Sigmoid colon (tissue), 6 donors: ENCODE measurements at regions not wholly inside any gene's neighbourhood (a gene's known extent, or its start where the extent isn't known, plus 50 kb on each side); places are given as distances from the start of the nearest gene placed in this dataset.
"Not testable (repeated sequence)": the region's sequence is repeated elsewhere in the genome, so short reads cannot be mapped to it uniquely, and the experiment has no call there.

Source experiments
- DNase-seq: peaks from one replicate; pipeline ENCODE4 v3.0.0-alpha.2; 2019
- H3K27ac ChIP-seq, 4 donors: fragments of 200-600 bp; sonication (generic); one replicate each; pipeline ENCODE4 v1.5.1; 2016 to 2019; ENCODE audit warnings: mild to moderate bottlenecking in 1 of 4
- H3K27me3 ChIP-seq, 3 donors: fragments of 200-600 bp; sonication (generic); one replicate each; pipeline ENCODE4 v1.5.1; 2019; ENCODE audit warnings: mild to moderate bottlenecking in 1 of 3
- H3K36me3 ChIP-seq, 4 donors: fragments of 200-600 bp; sonication (generic); one replicate each; pipeline ENCODE4 v1.5.1; 2016 to 2019
- H3K4me1 ChIP-seq, 4 donors: fragments of 200-600 bp; sonication (generic); one replicate each; pipeline ENCODE4 v1.5.1; 2017 to 2019
- H3K4me3 ChIP-seq, 4 donors: fragments of 200-600 bp; sonication (generic); one replicate each; pipeline ENCODE4 v1.5.1; 2017 to 2019; ENCODE audit warnings: mild to moderate bottlenecking in 2 of 4, moderate library complexity in 1 of 4
- H3K9me3 ChIP-seq, 4 donors: fragments of 200-600 bp in 3 of 4; sonication (generic) in 3 of 4; one replicate each; pipeline versions ENCODE4 v1.5.1 to v1.6.1; 2013 to 2019
- WGBS, 2 donors: extraction: QIAGEN DNeasy Blood & Tissue Kit; methylation state at CpG; one replicate each; pipeline ENCODE4 v1.1.7; 2013; 5-methylcytosine and 5-hydroxymethylcytosine counted together
- intact Hi-C: fragments of 100-400 bp; cut with DNase I; formaldehyde crosslinking; loops from one replicate; pipeline ENCODE4 v1.15.1; 2023
- small RNA-seq, 3 donors: library from RNA; depleted of rRNA; stranded (forward); fragments of <200 nt; gene quantifications; one replicate each; pipeline ENCODE3, GENCODE V24; 2016
- donor health status: healthy with polysubstance abuse.
- donor health status: healthy.

- H3K27me3 ChIP-seq, DNase-seq, H3K36me3 ChIP-seq, H3K27ac ChIP-seq, H3K4me3 ChIP-seq, intact Hi-C loops, H3K9me3 ChIP-seq, H3K4me1 ChIP-seq: not testable (repeated sequence)
- WGBS, 2 donors = 74 to 78% methylated on average over 3 of the region's 3 CpGs
These were observed 499.9 kb upstream of the TPTE start for GRCh38 chr21:10021462-10021861.

- DNase-seq, H3K36me3 ChIP-seq, H3K4me1 ChIP-seq, intact Hi-C loops, H3K9me3 ChIP-seq, H3K4me3 ChIP-seq, H3K27ac ChIP-seq, H3K27me3 ChIP-seq: not testable (repeated sequence)
- WGBS, 2 donors = 62 to 68% methylated on average over 2 of the region's 2 CpGs
These were observed 498.6 kb upstream of the TPTE start for GRCh38 chr21:10022745-10023144.

Small RNAs in the stretch of these regions (small RNA-seq; reads per million reads assigned to genes)
- gene AC018692.3 (0 reads per million in 3 donors), gene RF00003 (0 reads per million in 3 donors), gene RF00156 (0 reads per million in 3 donors), gene RN7SL52P (0 reads per million in 3 donors)
